HG02840 (cell line): ENCODE measurements at regions not wholly inside any gene's neighbourhood (a gene's known extent, or its start where the extent isn't known, plus 50 kb on each side); places are given as distances from the start of the nearest gene placed in this dataset.
"Not testable (repeated sequence)": the region's sequence is repeated elsewhere in the genome, so short reads cannot be mapped to it uniquely, and the experiment has no call there.

ENCODE experiments used
- ATAC-seq: cut with Tn5 transposase; IDR thresholded peaks from one replicate; pipeline ENCODE4 v1.9.1; 2021; ENCODE audit warnings: mild to moderate bottlenecking, moderate library complexity, moderate number of reproducible peaks; ENCODE audit not compliant: unreplicated experiment, low FRiP score

GRCh38 chr1:9456833-9457232, 82.4 kb upstream of the SLC25A33 start:
- no peak for ATAC-seq

DNA sequence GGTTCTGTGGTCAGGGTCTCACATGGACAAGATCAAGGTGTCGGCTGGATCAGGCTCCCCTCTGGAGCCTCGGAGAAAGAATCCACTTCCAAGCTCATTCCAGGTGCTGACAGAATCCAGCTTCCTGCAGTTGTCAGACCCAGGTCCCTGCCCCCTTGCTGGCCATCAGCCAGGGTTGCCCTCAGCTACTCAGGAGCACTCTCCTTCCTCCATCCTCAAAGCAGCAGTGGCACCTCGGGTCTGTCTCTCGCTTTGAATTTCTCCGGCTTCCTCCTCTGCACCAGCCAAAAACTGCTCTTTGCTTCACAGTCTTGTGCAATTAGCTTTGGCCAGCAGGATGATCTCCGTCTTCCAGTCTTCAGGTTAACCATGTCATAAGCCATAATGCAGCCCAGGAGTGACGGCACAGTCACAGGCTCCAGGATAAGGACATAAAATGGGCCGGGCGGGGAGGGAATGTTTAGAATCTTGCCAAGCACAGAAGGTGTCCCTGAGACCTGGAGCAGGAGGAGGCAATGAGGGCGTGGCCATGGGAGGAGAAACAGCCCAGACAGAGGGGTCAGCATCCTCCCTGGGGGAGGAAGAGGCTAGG, 79.4 kb upstream of the SLC25A33 start:
- ATAC-seq, result no peak

GRCh38 chr1:9465640-9466039, 73.6 kb upstream of the SLC25A33 start:
- ATAC-seq, result no peak

DNA sequence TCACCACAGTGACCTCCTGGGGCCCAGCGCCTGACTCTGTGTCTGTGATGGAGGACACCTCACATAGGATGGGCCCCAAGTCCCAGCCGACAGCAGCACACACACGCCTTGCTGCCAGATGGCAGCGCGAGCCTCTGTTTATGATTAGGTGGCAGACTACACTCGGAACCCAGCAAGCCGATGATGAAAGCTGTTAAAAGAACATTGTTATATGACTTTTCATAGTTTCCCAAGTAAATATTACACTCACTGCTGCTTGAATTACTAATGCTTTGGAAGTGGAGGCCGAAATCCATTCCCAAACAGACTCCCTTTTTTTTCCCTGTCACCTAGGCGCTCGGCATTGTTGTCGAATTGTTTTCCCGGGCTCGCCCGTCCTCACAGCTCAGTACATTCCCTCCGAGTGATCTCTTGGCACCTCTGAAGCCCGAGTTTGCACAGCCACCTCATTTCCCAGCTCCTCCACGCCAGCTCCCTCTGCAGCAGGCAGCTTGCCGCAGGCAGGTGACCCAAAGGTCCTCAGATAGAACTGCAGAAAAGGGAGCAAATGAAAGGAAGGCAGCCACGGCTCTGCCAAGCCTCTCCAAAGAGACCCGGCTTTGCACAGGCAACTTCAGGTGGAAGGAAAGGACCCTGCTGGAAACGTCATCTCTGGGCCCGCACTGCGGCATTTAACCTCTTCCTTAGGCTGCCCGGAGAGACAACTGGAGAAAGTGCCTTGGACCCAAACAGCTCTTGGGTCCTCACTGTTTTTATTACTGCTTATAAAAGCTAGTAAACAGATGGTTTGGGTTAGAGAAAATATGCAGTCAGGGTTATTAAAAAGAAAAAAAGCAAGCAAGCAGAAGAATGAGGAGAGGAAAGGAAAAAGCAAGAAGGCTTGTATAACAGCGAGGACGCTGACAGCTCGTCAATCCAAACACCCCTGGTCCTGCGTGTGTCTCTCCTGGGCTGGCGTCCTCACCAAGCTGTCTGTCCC, 72.2 kb upstream of the SLC25A33 start:
- ATAC-seq, result no peak

GRCh38 chr1:9469882-9470281, 69.4 kb upstream of the SLC25A33 start:
- ATAC-seq, result not testable (repeated sequence)

- no peak for ATAC-seq
These were observed 67.6 kb upstream of the SLC25A33 start for GRCh38 chr1:9471679-9472078.

- no peak for ATAC-seq
These were observed 66.8 kb upstream of the SLC25A33 start for GRCh38 chr1:9472386-9473031.

DNA sequence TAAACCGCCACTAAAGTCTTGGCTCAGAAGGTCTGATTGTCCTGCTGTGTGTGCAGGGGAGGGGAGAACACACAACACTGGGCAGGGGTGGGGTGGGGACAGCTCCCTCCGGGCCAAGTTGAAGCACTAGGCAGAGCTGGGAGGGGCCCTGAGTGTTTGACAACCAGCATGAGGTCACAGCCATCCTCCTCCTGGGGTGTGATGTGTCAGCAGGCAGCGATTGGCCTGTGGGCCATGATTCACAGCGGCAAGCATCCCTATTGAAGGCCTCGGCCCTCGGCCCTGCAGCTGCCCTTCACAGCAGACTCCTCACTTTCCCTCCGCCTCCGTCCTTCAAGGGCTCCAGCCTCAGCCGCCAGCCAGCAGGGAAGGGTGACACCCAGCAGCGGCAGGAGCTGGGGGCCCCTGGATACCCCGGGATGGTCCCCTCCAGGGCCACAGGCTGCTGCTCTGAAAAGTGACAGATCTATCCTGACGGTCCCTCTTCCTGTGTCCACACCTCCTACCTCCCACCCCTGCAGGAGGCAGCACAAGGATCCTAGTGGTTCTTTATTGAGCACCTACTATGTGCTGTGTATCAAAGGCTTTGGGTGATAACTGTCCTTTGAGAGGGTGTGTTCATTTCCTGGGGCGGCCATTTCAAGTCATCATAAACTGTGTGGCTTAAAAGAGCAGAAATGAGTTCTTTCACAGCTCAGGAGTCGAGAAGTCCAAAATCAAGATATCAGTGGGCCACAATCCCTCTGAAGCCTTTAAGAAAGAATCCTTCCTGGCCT, 66.0 kb upstream of the SLC25A33 start:
- no peak for ATAC-seq

DNA sequence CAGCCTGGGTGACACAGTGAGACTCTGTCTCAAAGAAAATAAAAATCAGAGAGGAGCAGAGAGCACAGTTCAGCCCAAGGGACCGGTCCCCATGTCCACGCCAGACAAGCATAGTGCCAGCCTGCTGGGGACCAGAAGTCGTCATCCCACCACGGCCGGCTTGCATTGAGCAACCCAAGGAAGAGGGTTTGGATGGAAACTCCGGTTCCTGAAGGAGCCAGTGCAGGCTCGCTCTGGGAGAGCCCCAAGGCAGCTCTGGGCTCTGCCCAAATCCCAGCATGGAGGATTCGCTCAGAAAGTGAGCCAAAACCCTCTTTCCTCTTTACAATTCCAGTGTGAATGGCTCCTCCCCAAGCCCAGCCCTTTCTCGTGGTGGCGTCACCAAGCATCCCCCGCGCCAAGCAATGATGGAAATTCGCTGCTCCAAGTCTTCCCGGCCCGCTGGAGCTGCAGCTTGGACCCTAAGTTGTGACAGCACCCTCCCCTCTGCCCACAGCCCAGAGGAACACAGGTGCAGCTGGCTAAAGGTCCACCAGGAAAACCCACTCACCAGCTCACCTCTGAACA, 64.1 kb upstream of the SLC25A33 start:
- no peak for ATAC-seq

GRCh38 chr1:9476790-9477463, 62.3 kb upstream of the SLC25A33 start:
- no peak for ATAC-seq

DNA sequence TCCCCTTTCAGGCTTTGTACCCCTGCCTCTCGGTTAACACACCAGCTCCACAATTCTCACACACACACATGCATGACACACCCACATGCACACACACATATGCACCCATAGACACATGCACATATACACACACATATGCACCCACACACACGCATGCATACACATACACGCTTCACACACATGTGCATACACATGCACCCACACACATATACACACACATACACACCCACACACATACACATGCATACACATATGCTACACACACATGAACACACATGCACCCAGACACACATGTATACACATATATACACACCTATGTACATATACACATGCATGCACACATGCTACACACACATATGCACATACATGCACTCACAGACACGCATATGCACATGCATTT, 61.7 kb upstream of the SLC25A33 start:
- no peak for ATAC-seq

DNA sequence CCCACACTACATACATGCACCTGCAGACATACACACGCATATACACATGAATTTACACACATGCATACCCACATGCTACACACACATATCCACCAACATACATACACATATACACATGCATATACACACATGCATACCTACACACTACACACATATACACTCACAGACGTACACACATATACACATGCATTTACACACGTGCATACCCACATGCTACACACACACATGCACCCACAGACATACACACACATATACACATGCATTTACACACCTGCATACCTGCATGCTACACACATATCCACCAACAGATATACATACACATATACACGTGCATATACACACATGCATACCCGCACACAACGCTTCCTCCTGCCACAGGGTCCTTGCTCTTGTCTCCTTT, 61.2 kb upstream of the SLC25A33 start:
- ATAC-seq, result no peak

DNA sequence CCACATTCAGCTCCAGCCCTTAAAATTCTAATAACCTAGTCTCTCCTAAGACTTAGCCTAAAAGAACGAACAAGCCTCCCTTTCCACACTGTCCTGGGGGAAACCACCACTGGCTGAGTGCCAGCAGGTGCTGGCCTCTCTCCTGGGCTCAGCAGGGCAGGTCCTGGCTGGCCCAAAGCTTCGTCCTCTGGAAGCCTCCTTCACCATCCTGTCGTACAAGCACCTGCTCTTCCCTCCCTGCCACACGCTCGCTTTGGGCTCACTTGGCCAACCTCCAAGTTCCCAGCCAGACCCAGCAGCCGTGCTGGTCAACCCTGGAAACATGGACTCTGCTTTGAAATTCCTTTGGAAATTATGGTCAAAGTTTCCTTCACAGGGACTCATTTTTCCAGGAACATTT, 58.2 kb upstream of the SLC25A33 start:
- ATAC-seq, result no peak

- ATAC-seq, result no peak
These were observed 56.9 kb upstream of the SLC25A33 start for GRCh38 chr1:9482403-9482802.

DNA sequence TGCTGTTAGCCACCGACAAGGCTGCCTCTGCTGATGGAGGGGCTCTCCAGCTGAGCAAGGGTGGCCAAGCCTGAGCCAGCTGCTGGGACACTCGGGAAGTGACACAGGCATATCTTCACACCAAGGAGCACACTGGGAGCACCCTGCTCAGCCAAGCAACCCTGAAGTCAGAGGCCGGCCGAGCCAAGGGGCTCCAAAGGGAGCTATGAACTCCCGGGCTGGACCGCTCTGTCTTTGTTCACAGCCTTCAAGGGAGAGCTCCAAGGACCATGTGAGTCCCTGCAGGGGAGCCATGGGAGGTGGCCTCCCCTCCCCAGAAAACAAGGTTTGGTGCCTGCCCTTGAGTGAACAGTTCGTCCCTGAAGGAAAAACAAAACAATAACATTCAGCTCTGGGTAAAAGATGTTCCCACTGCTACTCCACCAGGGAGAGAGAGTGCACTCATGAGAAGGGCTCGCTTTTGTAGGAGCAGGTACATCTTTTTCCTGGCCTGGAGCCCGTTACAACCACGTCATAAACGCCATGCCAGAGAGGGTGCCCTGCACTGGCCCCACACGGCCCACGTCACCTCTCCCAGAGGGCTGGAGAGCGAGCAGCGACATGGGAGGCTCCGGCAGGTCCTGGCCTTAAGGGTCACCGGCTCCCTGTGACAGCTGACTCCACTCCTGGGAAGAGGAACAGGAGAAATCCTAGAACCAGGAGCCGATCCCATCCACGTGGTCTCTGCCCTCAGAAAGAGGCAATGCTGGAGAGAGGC, 56.3 kb upstream of the SLC25A33 start:
- no peak for ATAC-seq

- no peak for ATAC-seq
These were observed 52.7 kb upstream of the SLC25A33 start for GRCh38 chr1:9486466-9487140.
